H54 (cell line): ENCODE measurements at regions not wholly inside any gene's neighbourhood (a gene's known extent, or its start where the extent isn't known, plus 50 kb on each side); places are given as distances from the start of the nearest gene placed in this dataset.

Source experiments
- DNase-seq: peaks from one replicate; pipeline ENCODE4 v3.0.0; 2011; ENCODE audit warnings: low spot score, mixed read lengths; ENCODE audit not compliant: insufficient read length
- FAIRE-seq: peaks from 3 replicates; lab custom pipeline; 2011; peaks lifted over from hg19 to GRCh38; lab: Jason Lieb, UNC
- POLR2A ChIP-seq: IDR thresholded peaks from 2 replicates; pipeline ENCODE4 v1.6.1; 2011; ENCODE audit warnings: low read depth, mild to moderate bottlenecking, low read length

- DNase-seq (no peak), FAIRE-seq (no peak)
- TF ChIP-seq POLR2A, result no peak
Measured at GRCh38 chr18:43570593-43570992, 293.3 kb upstream of the SYT4 start.

DNA sequence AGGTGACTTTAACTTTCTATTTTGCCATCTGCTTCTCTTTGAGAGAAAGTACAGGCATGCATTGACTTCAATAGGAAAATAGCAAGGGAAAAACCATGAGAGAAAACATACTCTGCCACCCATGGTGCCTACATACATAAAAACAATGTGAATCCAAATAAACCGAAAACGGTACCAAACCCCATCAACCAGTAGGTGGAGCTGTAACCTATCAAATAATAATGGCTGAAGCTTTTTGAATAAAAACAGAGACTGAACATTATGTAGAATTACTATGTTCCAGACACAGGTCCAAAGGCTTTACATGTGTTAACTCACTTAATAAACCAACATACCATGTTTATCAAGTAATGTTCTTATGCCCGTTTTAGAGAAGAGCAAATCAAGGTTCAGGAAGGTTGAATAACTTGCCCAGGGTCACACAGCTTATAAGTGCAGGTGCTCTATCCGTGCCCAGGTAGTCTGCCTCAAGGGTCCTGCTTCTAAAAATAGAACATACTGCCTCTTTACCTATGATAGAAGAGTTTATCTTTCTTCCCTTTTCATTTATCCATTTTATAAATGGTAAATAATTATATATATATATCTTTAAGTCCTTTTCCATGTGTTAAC lies 293.9 kb upstream of the SYT4 start:
- TF ChIP-seq POLR2A, result no peak
- no peak for FAIRE-seq
- no peak for DNase-seq

DNA sequence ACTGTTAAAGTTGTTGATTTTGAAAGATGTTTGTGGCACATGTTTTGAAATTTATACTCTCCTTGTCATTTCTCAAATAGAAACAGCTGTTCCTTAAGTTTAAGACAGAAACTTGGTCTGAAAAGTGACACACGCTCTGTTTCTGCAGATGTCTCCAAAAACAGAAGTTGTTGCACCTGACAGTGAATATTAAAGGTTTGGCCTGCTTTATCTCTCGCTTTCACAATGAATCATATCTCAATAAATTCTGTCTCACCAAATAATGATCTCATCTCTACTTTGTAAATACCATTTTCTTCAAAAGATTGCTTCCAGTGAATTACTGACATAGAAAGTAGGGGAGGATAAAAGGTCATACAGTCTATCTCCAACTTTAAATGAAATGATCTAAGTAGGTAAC lies 294.9 kb upstream of the SYT4 start:
- TF ChIP-seq POLR2A, result no peak
- FAIRE-seq (no peak), DNase-seq (no peak)

GRCh38 chr18:43574974-43575373 lies 297.7 kb upstream of the SYT4 start:
- FAIRE-seq, result no peak
- TF ChIP-seq POLR2A, result no peak
- DNase-seq, result no peak

GRCh38 chr18:43578211-43578610 lies 300.9 kb upstream of the SYT4 start:
- no peak for DNase-seq

GRCh38 chr18:43578706-43579105 lies 301.4 kb upstream of the SYT4 start:
- no peak for TF ChIP-seq POLR2A
- DNase-seq (no peak), FAIRE-seq (no peak)

More at GRCh38 chr18:43578211-43578610, 300.9 kb upstream of the SYT4 start:
- no peak for TF ChIP-seq POLR2A
- no peak for FAIRE-seq

GRCh38 chr18:43581936-43582519 lies 304.7 kb upstream of the SYT4 start:
- no peak for TF ChIP-seq POLR2A
- FAIRE-seq (no peak), DNase-seq (no peak)

DNA sequence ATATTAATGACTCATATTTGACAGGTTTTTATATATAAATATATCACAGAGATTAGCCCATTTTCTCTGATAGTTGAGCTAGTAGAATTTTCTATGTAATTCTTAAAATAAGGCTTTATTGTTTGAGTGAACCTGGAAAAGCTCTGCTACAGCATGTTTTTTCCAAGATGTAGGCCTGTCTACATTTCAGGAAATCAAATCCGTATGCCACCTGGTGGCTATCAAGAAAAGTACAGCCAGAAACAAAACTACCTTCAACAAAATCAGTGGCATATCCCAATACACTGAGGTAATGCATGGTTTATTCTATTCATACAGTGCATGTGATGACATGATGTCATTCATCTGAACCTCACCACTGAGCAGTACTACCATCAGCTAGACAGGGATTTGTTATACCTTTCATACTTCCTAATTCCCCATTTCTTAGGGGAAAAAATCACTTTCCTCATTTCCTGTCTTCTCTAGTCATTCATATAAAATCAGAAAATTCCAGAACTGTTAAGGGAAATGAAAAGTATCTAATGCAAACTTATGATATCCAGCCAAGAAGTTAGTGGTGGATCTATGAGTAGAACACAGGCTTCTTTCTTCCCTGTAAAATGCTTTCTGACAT lies 310.4 kb upstream of the SYT4 start:
- TF ChIP-seq POLR2A, result no peak
- DNase-seq (no peak), FAIRE-seq (no peak)

DNA sequence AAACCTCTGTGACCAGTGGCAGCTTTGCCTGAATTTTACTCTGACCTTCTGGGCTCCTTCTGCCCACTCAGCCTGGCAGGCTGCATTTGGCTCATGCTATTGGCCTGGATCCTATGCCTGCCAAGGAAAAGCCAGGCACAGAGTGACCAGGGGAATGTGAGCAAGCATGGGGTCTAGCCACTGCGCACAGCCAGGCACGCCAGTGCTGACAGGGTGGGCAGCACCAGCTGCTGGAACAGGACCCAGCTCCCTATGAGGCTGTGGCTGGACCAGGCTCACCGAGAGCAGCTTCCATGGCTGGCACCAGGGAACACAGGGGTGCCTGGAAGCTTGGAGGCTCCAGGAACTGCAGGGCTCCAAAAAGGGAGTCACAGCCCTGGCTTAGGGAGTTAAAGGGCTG lies 311.5 kb upstream of the SYT4 start:
- no peak for FAIRE-seq
- DNase-seq, result no peak
- TF ChIP-seq POLR2A, result no peak

GRCh38 chr18:43589611-43590151 lies 312.4 kb upstream of the SYT4 start:
- no peak for TF ChIP-seq POLR2A
- FAIRE-seq (no peak), DNase-seq (no peak)

DNA sequence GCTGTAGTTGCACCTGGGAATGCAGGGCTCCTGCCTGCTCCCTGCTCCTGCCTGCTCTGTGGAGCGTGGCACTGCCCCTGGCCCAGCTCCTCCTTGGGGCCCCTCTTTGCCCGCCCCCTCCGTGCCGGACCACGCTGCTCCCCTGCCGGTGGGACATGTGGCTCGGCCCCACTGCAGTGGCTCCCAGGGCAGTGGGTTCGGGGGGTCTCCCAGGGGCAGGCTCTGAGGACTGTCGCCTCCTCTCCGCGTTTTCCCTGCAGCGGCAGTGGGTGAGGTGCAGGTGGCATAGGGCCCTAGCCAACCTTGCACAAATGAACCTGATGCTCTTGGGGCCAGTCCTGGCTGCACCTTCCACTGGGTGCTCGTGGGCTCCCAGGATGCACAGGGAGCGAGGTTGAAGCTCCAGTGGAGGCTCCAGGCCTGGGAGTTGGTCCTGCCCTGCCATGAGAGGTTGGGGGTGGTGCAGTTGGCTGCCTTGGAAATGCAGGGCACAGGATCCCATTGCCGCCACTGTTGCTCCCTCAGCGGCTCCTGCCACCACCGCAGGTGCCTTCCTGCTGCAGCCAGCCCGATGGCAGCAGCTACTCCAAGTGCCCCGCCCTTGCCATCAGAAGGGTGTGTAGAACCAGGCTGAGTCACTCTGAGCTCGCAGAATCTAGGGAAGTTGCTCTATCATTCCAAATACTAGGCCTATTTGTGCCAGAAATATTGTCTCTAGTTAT lies 313.1 kb upstream of the SYT4 start:
- FAIRE-seq (no peak), DNase-seq (no peak)
- TF ChIP-seq POLR2A, result no peak

DNA sequence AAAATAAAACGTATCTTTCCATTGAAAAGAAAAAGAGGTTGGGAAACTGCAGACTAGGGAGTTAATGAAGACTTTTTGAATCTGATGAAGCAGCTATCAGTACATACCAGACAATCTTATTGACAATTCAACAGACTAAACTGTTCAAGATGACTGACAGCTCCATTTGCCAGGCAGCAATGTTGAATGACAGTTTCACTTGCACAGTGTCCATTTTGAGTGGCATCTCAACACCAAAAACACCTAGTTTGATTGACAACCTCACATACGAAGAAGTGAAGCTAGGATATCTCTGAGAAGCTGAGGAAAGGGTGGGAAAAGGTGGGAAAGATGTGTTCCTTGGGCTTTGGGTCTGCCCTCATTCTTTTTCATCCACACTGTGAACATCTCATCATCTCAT lies 315.0 kb upstream of the SYT4 start:
- no peak for FAIRE-seq
- no peak for DNase-seq
- TF ChIP-seq POLR2A, result no peak

DNA sequence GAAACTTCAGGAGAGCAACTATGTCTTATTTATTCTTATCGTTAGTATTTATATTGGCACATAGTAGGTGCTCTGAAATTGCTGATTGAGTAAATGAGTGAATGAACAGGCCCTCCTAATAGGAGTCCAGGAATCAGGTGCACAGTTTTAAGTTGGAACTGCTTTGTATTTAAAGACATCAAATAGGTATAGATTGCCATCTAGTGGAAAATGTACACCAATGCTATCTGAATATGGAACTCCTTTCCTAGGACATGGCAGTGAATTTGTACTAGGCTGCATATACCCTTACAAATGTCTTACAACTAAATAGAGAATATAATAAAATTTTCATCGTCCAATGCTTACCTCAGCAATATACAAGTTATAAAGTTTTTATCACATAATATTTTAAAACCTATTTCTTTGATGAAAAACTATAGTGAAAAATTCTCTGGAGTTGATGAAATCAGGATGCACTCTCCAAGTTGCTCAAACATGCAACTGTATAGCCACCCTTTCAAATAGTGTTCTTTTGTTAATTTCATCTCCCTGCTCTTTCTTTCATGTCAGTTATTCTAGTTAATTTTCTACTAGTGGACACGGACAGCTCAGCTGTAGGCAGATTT lies 318.9 kb upstream of the SYT4 start:
- FAIRE-seq (no peak), DNase-seq (no peak)
- no peak for TF ChIP-seq POLR2A

DNA sequence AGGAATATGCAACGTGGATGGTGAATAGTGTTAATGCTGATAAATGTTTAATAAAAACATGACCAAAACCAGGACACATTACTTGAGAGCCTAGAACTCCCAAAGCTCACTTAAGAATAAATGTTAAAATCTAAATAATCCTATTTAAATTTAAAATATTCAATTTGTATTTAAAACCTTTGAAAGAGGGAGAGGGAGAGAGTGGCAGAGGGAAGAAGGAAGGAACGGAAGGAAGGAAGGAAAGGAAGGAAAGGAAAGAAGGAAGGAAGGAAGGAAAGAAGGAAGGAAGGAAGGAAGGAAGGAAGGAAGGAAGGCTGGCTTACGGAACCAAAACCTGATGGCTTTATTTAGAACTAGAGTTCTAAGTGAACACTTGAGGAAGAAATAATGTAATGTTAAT lies 324.1 kb upstream of the SYT4 start:
- FAIRE-seq (no peak), DNase-seq (no peak)
- TF ChIP-seq POLR2A, result no peak
